COLO668 (cell line): ENCODE measurements at regions not wholly inside any gene's neighbourhood (a gene's known extent, or its start where the extent isn't known, plus 50 kb on each side); places are given as distances from the start of the nearest gene placed in this dataset.
"Not testable (repeated sequence)": the region's sequence is repeated elsewhere in the genome, so short reads cannot be mapped to it uniquely, and the experiment has no call there.

Source experiments
- DNase-seq: peaks from one replicate; lab custom pipeline; 2025; ENCODE audit not compliant: unreplicated experiment; lab: John Stamatoyannopoulos, UW

GRCh38 chr4:131540256-131540655 lies 1608.8 kb upstream of the PCDH10 start:
- DNase-seq, result no peak

- DNase-seq, result no peak
These were observed 1601.5 kb upstream of the PCDH10 start for GRCh38 chr4:131547506-131547981.

GRCh38 chr4:131551306-131551705 lies 1597.8 kb upstream of the PCDH10 start:
- no peak for DNase-seq

- no peak for DNase-seq
These were observed 1583.1 kb upstream of the PCDH10 start for GRCh38 chr4:131566026-131566425.

- peak; percentile 1 for DNase-seq
These were observed 1564.5 kb upstream of the PCDH10 start for GRCh38 chr4:131584587-131584986.

- no peak for DNase-seq
These were observed 1554.0 kb upstream of the PCDH10 start for GRCh38 chr4:131595140-131595539.

GRCh38 chr4:131603705-131604104 lies 1545.4 kb upstream of the PCDH10 start:
- DNase-seq, result no peak

GRCh38 chr4:131609039-131609438 lies 1540.1 kb upstream of the PCDH10 start:
- no peak for DNase-seq

- DNase-seq, result not testable (repeated sequence)
These were observed 1538.6 kb upstream of the PCDH10 start for GRCh38 chr4:131610517-131610916.

GRCh38 chr4:131613086-131613823 lies 1535.8 kb upstream of the PCDH10 start:
- no peak for DNase-seq

- DNase-seq, result no peak
These were observed 1535.3 kb upstream of the PCDH10 start for GRCh38 chr4:131613824-131614216.

- no peak for DNase-seq
These were observed 1516.2 kb upstream of the PCDH10 start for GRCh38 chr4:131632877-131633276.

- DNase-seq, result no peak
These were observed 1513.9 kb upstream of the PCDH10 start for GRCh38 chr4:131635191-131635590.

GRCh38 chr4:131638781-131639180 lies 1510.3 kb upstream of the PCDH10 start:
- DNase-seq, result no peak

- no peak for DNase-seq
These were observed 1504.5 kb upstream of the PCDH10 start for GRCh38 chr4:131644619-131645018.

- no peak for DNase-seq
These were observed 1499.9 kb upstream of the PCDH10 start for GRCh38 chr4:131649227-131649626.

GRCh38 chr4:131650951-131651350 lies 1498.1 kb upstream of the PCDH10 start:
- no peak for DNase-seq

GRCh38 chr4:131683314-131683713 lies 1465.8 kb upstream of the PCDH10 start:
- DNase-seq, result not testable (repeated sequence)

GRCh38 chr4:131721883-131722282 lies 1427.2 kb upstream of the PCDH10 start:
- DNase-seq, result no peak

GRCh38 chr4:131723069-131723468 lies 1426.0 kb upstream of the PCDH10 start:
- DNase-seq, result not testable (repeated sequence)

GRCh38 chr4:131724847-131725246 lies 1424.2 kb upstream of the PCDH10 start:
- peak; percentile 10 for DNase-seq

GRCh38 chr4:131725521-131725920 lies 1423.6 kb upstream of the PCDH10 start:
- not testable (repeated sequence) for DNase-seq

- not testable (repeated sequence) for DNase-seq
These were observed 1422.2 kb upstream of the PCDH10 start for GRCh38 chr4:131726940-131727339.
